ENCODE measurements at regions not wholly inside any gene's neighbourhood (a gene's known extent, or its start where the extent isn't known, plus 50 kb on each side); places are given as distances from the start of the nearest gene placed in this dataset.

GRCh38 chr2:16178551-16179130 lies 238.3 kb downstream of the MYCN start:
- no peak for DNase-seq

DNA sequence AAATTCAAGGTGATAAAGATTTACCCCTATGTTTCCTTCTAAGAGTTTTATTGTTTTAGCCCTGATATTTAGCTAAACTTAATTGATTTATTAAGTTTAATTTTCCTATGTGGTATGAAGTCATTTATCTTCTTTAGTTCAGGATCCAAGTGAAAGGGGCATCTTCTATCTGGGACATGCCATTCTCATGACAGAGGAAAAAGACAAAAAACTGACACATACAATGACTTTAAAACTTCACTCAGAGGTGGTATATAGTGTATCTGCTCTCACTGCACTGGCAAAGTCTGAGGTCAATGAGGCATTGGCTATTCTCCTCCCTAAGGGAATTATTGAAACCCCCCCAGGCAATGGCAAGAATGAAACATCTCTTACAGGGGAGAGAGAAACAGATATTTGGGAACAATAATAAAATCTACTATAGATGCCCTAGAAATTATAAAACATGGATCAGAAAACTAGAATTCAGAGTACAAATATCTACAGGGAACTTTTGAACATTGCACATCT lies 237.4 kb downstream of the MYCN start:
- DNase-seq: no peak

- no peak for DNase-seq
Measured at GRCh38 chr2:16176971-16177480, 236.7 kb downstream of the MYCN start.

- DNase-seq: no peak
Measured at GRCh38 chr2:16175247-16175825, 235.0 kb downstream of the MYCN start.

DNA sequence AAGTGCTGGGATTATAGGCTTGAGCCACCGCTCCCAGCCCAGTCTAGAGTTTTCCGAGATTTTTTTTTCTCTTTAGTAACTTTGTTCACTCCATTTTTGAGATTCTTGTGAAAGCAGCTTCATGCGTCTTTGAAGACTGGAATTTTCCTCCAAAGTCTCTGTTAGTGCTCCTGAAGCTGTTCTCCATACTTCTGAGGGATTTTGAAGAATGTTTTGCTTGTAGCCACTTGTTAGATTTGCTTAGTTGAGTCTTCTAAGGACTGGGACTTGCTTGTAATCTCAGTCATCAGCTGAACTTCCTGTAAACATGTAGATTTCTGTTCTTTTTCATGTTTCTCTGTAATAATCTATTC lies 234.3 kb downstream of the MYCN start:
- DNase-seq: no peak

DNA sequence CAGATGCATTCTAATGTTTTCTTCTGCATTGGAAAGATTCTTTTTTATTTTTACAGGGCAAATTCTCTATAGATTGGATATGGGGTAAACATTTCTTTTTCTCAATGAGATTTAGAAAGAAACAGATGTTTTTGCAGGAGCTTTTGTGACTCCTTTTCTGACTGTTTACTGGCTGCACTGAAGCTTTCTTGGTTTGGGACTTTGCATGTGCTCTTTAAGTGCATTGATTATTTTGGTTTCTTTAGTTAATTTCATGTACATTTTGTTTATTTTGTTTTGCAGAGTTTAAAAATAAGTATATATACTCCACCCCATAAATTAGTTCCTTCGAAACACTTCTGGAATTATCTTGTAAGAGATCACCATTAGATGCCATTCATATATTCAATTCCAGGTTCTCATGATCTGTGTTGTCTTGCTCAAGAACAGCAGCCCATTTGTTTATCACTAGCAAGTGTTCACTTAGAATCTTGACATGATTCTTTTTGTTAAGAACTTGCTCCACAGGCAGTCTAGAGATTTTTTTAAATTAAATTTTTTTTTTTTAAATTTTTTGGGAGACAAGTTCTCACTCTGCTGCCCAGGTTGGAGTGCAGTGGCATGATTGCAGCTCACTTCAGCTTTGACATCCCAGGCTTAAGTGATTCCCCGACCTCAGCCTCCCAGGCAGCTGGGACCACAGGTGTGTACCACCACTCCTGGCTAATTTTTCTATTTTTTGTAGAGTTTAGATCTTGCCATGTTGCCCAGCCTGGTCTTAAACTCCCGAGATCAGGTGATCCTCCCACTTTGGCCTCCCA lies 233.7 kb downstream of the MYCN start:
- DNase-seq: no peak

DNA sequence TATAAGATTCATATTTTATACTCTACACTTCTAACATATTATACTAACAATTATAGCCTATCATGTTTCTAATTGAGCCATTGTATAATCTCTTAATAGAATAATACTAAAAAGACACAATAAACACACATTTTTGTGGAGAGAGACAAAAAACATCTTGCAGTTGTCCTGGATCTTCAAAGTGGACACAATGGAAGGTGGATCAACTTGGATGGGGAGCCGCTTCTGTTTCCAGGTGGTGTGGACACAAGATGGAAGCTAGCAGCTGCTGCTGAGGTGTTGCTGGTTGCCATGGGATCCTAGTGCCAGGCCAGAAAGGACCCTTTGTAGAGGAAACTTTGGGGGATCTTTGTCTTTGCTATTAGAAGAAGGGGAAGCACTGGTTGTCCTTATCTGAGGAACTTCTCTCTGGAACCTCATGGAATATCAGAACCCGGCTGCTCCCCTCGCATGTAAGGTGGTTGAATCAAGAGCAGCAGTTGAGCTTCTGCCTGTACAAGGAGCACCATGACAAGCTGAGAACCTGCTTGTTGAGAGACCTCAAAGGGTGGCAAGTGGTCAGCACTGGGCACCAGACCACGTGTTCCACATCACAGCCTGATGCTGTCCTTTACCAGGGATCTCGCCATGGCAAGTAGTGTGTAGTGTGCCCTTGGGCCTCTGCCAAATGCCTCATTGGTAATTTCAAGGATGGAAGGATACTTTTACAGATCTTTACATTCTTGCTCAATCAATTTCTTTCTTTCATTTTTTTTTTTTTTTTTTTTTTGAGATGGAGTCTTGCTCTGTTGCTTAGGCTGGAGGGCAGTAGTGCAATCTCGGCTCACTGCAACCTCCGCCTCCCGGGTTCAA lies 232.2 kb downstream of the MYCN start:
- DNase-seq: no peak

DNA sequence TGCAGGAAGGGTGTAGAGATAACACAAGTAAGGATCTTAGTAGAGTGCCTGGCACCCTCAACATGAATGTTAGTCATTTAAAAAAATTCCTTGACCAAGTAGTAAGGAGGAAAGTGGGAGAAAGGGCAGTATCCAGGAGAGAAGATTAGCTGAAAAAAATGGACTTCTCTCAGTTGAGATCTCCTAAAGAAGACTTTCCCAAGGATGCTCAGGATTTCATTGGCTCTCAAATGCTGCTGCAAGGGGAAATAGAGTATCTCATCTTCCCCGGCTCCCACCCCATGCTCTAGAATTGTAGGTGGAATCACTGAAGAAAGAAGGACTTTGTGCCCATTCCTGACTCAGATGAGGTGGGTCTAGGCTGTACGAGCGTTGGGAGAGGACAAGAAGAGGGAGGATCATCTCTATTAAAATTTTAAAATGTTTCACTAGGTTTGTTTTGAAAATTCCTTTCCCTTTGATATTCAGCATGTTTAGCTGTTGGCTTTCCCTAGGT lies 231.1 kb downstream of the MYCN start:
- no peak for DNase-seq

DNA sequence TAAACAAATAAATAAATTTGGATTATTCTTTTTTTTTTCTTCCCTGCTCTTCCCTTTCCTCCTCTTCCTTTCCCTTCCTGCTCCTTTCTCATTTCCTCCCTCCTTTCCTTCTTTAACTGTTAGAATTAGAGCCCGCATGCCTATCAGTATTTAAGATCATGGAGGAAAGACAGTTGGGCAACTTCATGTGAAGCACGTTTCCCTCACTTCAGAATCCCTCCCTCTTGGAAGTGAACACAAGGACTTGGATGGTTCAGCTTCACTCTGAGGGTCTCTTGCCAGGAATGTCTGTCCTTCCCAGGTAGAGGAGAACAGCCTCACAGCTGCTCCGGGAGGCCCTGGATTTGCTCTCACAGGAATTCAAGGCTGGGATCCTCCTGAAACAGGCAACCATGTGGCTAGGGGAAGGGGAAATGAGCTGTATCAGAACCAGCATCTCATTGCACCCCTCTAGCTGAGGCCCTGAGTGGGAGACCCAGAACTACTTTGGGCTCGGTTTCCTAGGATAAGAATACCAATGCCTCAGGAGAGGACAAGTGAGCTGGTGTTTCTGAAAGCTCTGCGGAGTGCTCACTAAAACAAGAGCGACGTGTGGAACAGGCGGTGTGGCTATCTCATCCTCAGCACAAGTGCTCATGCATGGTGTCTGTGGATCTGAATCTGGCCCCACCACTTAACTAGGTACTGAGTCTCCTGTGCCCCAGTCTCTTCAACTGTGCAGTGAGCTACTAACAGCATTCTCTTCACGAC lies 230.5 kb downstream of the MYCN start:
- DNase-seq: no peak

DNA sequence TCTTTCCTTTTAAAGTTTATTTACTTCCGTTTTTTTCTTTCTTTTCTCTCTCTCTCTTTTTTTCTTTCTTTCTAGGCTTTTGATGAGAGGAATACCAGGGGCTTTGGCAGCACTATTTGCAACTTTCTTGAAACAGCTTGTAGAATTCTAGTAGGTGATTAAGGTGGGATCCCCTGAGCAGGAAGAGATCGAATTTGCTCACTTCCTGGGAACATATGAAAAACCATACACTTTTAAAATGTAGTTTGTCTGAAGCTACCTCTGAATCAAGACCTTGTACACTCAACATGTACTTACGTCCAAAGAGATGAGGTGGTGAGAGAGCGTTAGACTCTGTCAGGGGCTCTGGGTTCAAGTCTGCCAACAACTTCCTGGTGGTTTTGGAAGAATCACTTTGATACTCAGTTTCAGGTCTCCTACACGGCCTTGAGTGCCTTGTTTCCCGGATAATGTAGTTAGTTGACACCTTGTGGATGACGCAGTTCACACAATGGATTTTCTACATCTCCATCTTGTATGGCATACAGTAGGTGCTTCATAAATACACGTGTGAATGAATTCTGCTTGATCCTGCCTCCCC lies 229.1 kb downstream of the MYCN start:
- DNase-seq: no peak

DNA sequence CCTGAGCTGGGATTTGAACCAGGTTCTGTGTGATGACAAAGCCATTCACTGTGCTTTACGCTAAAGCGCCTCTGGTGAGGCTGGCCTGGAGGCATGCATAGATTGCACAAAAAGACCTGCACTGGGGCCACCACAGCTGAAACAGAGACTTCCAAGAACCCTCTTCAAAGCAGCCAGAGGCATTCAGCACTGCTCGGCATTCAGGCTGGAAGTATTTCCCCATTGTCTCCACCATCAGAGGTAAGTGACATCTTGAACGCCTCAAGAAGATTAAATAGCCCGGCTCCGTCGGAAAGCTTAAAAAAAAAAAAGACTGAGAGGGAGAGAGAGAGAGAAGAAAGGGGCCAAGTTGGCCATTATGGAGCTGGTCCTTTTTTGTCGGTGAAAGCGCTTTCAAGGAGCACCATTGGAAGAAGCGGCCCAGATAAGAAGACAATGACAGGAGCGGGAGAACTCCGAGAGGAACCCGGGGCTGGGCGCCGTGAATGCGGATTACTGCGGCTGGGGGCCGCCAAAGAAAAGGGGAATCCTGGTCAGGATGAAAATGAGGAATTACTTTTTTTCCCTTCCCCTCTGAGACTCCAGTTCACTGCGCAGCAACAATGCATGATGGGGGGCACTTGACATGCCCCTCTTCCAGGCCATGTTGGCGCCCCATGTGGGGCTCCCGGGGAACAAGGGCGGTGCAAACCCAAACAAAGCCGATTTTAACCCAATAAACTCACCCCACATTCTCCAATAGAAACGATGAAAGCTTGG lies 228.3 kb downstream of the MYCN start:
- no peak for DNase-seq

- DNase-seq: no peak
Measured at GRCh38 chr2:16167870-16168426, 227.6 kb downstream of the MYCN start.

DNA sequence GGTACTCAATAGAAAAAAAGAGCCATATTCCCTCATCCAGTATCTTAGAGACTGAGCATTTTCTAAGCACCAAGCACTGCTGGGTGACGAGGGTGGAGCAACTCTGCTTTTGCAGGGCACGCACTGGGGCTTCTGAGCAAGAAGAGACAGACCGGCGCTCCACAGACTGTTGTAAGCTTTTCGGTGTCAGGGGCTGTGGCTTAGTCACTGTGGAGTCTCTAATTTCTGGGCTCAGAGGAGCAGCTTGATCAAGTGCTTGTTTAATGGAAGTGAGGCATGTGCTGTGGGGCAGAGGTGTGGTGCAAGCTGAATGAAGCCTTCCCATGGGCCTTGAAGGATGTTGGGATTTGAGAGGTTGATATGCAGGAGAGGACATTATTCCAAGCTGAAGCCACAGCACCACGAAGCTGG lies 227.1 kb downstream of the MYCN start:
- DNase-seq: no peak

- no peak for DNase-seq
Measured at GRCh38 chr2:16166327-16166981, 226.1 kb downstream of the MYCN start.

DNA sequence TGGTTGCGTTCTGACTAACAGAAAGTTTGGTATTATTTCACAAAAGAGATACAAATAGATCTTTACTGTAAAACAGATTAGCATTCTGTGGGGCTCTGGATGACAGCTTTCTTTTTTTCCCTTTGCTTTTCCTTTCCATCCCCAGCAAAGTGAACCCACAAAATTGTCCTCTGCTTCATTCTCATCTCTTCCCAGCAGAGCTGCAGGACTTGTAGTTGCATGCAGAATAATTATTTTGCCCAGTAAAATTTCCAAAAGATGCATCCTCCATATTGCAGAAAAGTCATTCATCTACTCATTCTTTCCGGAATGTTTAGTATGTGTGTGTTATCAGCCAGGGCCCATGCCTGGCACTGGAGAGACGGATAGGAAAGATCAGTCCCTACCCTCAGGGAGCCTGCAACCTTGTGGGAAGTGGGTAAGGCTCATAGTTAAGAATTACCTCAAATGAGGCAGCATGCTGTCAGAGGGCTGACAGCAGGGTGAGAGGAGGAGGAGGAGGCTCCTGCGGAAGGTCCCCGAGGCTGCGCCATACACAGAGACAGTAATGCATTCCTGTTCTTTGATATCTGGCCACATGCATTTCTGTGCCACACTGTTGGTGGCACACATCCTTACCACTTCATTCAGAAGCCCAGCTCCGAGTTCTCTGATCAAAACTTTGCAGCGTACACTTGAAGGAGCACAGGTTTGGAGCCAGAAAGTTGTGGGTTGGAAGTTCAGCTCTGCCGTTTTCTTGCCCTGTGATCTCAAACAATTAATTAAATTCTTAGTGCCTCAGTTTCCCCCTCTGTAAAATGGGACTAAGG lies 225.4 kb downstream of the MYCN start:
- no peak for DNase-seq

GRCh38 chr2:16162491-16163040 lies 222.2 kb downstream of the MYCN start:
- no peak for DNase-seq

DNA sequence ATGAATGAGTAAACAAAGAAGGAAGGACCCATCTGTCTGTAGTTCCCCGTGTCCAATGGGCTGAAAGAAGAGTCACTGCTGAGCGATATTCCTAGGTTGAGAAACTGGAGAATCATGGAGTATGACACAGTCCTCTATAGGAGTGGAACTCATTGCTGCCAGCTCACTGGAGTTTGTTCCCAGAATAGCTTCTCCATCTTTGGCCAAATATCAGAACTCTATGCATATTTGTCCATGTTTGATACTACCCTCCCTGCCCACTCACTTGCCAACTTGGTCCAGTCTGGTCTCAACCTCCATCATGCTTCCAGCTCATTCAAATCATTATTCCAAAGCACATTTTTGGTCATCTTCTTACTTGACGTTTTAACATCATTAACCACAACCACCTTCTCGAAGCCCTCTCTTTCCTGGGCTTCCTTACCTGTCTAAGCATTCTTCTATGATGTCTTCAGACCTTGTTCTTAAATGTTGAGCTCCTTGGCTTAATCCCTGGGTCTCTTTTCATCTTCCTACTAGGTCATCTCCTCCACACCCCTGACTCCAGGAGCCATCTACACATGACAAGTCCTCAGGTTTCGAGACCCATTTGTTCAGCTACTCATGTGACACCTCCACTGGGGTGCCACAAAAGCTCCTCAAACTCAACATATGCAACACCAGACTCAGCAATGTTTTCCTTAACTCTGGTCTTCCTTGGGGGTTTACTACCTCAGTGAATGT lies 221.6 kb downstream of the MYCN start:
- no peak for DNase-seq

DNA sequence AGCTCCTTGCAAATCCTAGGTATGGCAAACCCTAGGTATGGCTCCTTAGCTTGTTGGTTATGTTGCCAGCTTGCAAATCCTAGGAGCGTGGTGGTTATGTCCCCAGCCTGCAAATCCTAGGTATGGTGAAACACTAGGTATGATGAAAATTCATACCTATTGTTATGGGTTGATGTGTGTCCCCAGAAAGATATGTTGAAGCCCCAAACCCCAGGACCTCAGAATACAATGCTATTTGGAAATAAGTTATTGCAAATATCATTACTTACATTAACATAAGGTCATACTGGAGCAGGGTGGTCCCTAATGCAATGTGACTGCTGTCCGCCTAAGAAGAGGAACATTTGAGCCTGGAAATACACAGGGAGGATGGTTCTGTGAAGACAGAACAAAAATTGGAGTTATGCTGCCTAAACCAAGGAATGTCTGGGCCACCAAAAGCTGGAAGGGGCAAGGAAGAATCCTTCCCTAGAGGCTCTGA lies 220.8 kb downstream of the MYCN start:
- DNase-seq: no peak

Measured in activated CD4-positive, alpha-beta T cell treated with anti-CD3 and anti-CD28 coated beads, Interleukin-2, amount 50 U/mL, for 4 hours (primary cell).